ENCODE measurements at regions not wholly inside any gene's neighbourhood (a gene's known extent, or its start where the extent isn't known, plus 50 kb on each side); places are given as distances from the start of the nearest gene placed in this dataset.

- no peak for DNase-seq (ENCODE audit: low read depth)
Measured at GRCh38 chr5:30063503-30063902, 1130.0 kb upstream of the CDH6 start.

GRCh38 chr5:30051976-30052375 lies 1141.5 kb upstream of the CDH6 start:
- no peak for DNase-seq (ENCODE audit: low read depth)

DNA sequence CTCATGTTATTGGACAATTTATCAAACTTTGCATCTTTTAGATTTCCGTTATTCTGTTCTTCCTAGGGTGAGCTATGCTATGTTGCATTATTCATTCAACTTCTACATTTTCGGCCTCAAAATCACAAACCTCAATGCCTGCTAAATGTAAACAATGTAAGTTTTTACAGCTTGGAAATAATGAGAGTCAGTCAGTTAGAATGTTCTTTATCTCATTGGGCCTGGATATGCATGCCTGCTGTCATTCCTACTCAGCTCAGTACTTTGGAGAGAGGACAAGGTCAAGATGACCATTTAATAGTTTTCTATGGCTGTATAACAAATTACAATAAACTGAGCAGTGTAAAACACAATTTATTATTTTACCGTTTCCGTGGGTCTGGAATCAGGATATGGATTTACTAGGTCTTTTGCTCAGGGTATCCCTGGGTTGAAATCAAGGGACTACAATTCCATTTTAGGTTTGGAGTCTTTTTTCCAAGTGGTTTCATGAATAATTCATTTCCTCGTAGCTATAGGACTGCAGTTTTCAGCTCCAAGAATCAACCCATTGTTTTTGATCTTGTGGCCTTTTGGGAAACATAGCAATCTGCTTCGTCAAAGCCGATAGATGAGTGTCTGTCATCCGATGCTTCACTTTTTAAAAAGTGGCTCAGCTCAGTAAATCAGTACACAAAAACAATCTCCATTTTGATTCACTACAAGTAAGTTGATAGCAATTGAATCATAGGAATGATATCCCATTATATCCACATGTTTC lies 1143.2 kb upstream of the CDH6 start:
- DNase-seq (ENCODE audit: low read depth), result no peak

DNA sequence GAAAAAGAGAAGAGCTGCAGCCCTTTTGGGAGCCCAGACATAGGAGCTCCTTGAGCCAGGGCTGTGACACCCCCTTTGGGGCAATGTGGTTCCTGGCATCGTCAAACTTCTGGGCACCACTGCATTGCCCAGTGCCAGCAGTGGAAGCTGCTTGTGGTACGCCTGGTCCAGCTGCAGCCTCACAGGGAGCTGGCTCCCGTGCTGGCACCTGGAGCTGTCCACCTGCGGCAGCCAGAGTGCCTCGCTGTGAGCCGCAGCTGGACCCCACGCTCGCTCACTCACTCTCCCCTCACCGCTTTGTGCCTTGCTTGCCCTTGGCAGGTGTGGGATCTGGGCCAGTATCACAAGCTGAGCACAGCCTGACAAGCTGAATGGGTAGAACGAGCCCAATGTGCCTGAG lies 1150.8 kb upstream of the CDH6 start:
- DNase-seq (ENCODE audit: low read depth), result no peak

- no peak for DNase-seq (ENCODE audit: low read depth)
Measured at GRCh38 chr5:30041831-30042385, 1151.6 kb upstream of the CDH6 start.

GRCh38 chr5:30041291-30041690 lies 1152.2 kb upstream of the CDH6 start:
- DNase-seq (ENCODE audit: low read depth), result no peak

DNA sequence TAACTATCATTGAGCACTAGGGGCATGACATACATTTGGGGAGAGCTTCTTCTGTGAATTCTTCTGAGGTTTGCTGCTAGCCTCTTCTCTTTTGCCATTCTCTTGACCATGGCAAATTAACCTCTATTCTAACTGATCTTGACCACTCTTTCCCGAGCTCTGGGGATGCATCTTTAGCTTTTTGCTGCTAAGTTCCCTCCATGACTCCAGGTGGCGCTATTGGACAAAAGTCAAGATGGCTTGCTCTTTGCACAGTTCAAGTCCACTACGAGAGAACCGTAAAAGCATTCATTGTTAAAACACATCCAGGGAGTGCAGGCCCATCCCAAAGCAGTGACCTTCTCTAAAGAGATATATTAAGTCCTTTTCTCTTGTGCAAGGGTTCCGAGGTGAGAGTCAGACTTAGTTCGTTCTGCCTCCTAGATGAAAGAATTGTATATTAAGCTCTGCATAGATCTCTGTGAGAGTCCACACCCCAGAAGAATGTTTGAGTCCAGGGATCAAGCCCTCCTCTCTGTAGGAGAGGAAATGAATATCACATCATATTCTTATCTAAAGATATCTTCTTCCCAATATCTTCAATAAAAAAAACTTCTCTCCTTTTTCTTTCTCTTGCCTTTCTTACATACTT lies 1152.9 kb upstream of the CDH6 start:
- DNase-seq (ENCODE audit: low read depth), result peak; percentile 47

DNA sequence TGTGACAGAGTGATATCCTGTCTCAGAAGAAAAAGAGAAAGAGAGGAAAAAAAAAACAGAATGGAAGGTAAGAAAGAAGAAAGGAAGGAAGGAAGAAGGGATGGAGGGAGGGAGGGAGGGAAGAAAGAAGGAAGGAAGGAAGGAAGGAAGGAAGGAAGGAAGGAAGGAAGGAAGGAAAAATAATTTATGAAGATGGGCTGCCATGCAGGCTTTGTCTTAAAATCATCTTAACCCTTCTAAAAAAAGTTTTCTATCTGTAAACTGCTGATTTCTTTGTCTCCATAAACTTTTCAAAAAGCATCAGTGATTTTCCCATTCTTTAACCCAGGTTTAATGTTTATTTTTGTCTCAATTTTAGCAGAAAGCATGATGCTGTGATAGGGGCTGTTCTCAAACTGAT lies 1154.1 kb upstream of the CDH6 start:
- DNase-seq (ENCODE audit: low read depth), result no peak

DNA sequence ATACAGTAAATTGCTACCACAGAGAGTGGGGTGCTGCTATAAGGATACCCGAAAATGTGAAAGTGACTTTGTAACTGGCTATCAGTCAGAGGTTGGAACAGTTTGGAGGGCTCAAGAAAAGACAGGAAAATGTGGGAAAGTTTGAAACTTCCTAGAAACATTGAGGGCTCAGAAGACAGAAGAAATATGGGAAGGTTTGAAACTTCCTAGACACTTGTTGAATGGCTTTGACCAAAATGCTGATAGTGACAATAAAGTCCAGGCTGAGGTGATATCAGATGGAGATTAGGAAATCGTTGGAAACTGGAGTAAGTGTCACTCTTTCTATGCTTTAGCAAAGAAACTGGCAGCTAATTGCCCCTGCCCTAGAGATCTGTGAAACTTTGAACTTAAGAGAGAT lies 1158.6 kb upstream of the CDH6 start:
- DNase-seq (ENCODE audit: low read depth), result no peak

DNA sequence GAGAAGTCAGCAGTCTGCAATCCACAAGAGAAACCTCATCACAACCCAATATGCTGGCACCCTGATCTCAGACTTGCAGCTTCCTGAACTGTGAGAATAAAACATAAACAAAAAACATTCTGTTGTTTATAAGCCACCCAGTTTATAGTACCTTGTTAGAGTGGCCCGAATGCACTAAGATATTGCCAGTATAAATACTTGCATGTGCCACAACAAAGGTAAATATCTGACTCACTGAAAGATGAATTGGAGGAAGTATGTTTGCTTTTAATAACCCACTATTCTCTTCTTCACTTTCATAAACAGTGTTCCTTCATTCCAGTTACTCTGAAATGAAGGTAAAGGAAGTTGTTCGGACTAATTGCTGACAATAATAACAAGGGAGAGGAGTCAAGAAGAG lies 1163.4 kb upstream of the CDH6 start:
- DNase-seq (ENCODE audit: low read depth), result no peak

GRCh38 chr5:30001826-30002225 lies 1191.7 kb upstream of the CDH6 start:
- no peak for DNase-seq (ENCODE audit: low read depth)

DNA sequence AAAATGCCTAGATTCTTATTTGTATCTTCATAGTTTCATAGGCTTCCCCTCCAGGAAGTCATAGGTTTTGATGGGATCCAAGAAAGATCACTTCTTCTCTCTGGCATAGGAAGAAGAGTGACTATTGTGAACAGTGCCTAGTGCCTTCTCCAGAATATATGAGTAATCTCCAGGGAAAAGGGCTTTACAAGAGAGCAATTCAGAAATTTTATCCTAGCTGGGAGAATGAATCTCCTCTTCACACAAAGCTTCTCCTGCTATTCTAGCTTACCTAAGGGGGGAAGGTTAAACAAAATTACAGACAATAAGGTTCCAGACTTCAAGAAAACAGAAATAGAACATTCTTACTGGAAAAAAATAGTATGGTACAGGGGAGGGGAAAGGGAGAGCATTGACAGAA lies 1193.3 kb upstream of the CDH6 start:
- DNase-seq (ENCODE audit: low read depth), result no peak

DNA sequence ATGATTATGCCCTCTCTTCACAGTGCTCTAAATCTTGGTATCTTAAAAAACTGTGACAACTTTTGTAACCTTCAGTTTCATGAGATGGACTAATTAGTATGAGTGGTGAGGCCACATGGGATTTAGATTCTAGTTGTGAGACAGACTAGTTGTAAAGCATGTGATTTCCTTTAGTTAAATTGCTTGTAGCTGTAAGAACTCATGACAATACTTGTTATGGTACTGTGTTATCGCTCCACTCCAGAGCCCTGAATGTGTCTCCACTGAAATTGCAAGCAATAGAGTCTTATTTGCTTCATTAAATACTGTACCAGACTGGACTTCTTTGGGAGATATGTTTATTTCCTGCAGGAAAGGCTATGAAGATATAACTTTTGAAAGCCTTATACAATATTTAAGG lies 1198.3 kb upstream of the CDH6 start:
- no peak for DNase-seq (ENCODE audit: low read depth)

DNA sequence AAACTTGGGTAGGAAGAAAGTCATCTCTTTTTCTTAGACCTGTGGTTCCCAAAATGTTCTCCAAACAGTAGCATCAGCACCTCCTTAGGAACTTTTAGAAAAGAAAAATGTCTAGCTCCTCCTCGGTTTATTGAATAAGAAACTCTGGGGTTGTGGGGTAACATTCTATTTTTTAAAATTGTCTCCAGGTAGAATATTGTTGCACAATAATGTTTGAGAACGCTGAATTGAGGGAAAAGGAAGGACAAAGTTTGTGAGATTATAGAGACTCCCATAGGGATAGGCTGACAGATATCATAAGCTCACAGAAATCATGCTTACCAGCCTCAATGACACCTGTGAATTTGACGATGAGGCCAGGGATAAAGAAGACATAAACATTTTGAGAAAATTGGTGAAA lies 1199.0 kb upstream of the CDH6 start:
- no peak for DNase-seq (ENCODE audit: low read depth)

DNA sequence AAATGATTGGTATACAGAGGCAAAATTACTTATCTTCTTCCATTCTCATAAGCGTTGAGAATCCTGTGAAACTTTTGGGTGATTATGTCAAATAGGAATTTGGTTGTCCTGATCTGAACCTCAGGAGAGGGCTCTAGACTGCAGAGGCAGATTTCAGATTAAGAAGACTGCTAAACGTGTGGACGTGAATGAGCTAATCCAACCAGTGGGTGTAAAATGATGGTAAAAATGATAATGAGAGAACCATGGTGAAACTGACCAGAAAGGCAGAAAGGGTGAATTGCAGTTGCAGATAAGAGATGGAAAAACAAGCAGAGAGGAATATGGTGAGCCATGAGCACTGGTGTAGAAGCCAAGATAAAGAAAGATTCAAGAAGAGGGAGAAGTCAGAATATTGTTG lies 1200.2 kb upstream of the CDH6 start:
- peak; percentile 33 for DNase-seq (ENCODE audit: low read depth)

DNA sequence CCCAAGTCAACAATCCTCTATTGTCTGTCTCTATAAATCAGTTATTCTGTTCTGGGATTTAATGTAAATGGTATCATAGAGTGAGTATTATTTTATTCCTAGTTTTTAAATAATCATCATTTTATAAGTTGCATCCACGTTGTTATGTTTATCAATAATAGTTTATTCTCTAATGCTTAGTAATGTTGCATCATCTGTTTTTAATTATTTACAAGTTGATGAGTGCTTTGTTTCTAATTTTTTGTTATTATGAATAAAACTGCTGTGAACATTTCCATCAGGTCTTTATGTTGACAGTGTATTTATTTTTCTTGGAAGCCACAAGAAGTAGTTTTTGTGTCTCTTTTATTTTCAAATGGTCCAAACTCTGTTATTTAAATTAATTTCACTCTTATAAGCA lies 1201.2 kb upstream of the CDH6 start:
- no peak for DNase-seq (ENCODE audit: low read depth)

DNA sequence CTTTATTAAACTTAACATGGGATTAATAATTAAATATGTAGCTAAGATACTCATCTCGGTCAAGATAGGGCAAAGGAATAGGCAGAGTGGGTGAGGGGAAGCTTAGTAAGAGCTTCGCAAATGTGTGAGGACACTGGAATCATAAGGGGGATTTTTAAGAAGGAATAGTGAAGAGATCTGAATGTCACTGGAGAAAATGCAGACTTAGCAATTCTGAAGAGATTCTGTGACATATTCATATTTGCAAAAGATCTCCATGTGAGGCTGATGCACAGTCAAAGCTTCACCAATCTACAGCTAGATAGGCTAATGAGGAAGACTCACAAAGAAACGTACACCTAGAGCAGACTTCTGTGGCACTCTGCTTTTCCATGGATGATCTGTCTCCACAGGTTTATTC lies 1202.8 kb upstream of the CDH6 start:
- no peak for DNase-seq (ENCODE audit: low read depth)

DNA sequence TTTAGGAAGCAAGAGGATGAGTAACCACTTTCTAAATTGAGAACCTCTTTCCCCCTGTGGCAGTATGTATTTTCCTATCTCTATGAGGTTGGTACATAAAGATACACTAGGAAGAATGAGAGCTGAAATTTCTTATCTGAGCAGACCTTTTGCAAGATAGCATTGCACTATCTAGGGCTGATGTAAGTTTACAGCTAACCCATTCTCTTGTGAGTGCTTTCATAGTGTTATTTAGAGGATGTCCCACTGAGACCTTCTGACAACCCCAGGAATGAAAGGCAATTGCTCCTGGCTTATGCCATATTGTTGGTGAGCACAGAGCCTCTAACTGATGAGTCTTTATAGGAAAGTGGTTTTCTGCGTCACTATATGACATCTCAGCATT lies 1209.3 kb upstream of the CDH6 start:
- DNase-seq (ENCODE audit: low read depth), result peak; percentile 78

- DNase-seq (ENCODE audit: low read depth), result no peak
Measured at GRCh38 chr5:29983528-29984155, 1209.8 kb upstream of the CDH6 start.

- DNase-seq (ENCODE audit: low read depth), result no peak
Measured at GRCh38 chr5:29982457-29982856, 1211.0 kb upstream of the CDH6 start.

- DNase-seq (ENCODE audit: low read depth), result peak; percentile 38
Measured at GRCh38 chr5:29972597-29972996, 1220.9 kb upstream of the CDH6 start.

DNA sequence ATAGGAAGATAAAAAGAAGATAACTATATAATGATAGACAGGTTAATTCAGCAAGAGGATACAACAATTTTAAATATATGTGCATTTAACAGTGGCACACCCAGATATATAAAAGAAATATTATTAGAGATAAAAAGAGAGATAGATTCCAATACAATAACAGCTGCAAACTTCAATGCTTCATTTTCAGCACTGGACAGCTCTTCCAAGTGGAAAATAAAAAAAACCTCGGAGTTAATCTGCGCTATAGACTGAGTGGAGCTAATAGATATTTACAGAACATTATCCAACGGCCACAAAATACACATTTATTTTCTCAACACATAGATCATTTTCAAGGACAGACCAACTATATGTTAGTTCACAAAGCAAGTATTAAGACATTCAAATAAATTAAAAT lies 1229.5 kb upstream of the CDH6 start:
- DNase-seq (ENCODE audit: low read depth), result no peak

GRCh38 chr5:29960323-29960722 lies 1233.2 kb upstream of the CDH6 start:
- DNase-seq (ENCODE audit: low read depth), result no peak
